ENCODE measurements at regions not wholly inside any gene's neighbourhood (a gene's known extent, or its start where the extent isn't known, plus 50 kb on each side); places are given as distances from the start of the nearest gene placed in this dataset.

GRCh38 chr11:26187639-26188038 is 144.3 kb upstream of the ANO3 start:
- no peak overlapping the region for H3K27ac ChIP-seq (replicated peaks)
- no peak for DNase-seq (ENCODE audit: low read depth in 1 of 2, low spot score in 1 of 2)

DNA sequence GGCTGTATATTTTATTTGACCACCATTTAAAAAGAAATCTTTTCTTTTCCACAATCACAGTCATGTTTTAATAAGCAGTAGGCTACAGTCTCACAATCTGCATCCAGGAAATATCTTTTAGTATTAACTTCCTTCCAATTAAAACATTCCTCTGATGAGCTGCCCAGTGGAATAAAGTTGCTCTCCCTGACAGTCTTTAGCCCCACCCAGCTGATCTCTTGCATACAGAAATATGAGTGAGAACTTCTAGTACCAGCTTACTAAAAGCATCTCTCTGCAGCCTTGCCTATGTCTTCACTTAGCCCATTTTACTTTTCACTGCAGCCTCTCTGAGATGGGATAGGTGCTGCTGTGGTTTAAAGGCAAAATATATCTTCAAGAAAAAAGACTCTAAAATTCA is 143.4 kb upstream of the ANO3 start:
- H3K27ac ChIP-seq (replicated peaks), result no peak overlapping the region
- no peak for DNase-seq (ENCODE audit: low read depth in 1 of 2, low spot score in 1 of 2)
- no peaks in the 10 kb centered on the region for H3K27me3 ChIP-seq (ENCODE audit: insufficient read depth, poor library complexity, severe bottlenecking)
- TF ChIP-seq CTCF (IDR thresholded peaks at IDR 0.05; ENCODE audit: insufficient read depth, low read length) (no peak), GABPA (IDR thresholded peaks at IDR 0.05; ENCODE audit: low read depth) (no peak), SPI1 (IDR thresholded peaks at IDR 0.05; ENCODE audit: borderline replicate concordance, low read depth) (no peak), POLR2AphosphoS5 (IDR thresholded peaks at IDR 0.05; ENCODE audit: low read depth) (no peak)
- TF ChIP-seq, protein P1, sequence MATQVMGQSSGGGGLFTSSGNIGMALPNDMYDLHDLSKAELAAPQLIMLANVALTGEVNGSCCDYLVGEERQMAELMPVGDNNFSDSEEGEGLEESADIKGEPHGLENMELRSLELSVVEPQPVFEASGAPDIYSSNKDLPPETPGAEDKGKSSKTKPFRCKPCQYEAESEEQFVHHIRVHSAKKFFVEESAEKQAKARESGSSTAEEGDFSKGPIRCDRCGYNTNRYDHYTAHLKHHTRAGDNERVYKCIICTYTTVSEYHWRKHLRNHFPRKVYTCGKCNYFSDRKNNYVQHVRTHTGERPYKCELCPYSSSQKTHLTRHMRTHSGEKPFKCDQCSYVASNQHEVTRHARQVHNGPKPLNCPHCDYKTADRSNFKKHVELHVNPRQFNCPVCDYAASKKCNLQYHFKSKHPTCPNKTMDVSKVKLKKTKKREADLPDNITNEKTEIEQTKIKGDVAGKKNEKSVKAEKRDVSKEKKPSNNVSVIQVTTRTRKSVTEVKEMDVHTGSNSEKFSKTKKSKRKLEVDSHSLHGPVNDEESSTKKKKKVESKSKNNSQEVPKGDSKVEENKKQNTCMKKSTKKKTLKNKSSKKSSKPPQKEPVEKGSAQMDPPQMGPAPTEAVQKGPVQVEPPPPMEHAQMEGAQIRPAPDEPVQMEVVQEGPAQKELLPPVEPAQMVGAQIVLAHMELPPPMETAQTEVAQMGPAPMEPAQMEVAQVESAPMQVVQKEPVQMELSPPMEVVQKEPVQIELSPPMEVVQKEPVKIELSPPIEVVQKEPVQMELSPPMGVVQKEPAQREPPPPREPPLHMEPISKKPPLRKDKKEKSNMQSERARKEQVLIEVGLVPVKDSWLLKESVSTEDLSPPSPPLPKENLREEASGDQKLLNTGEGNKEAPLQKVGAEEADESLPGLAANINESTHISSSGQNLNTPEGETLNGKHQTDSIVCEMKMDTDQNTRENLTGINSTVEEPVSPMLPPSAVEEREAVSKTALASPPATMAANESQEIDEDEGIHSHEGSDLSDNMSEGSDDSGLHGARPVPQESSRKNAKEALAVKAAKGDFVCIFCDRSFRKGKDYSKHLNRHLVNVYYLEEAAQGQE (IDR thresholded peaks at IDR 0.05; ENCODE audit: insufficient replicate concordance, low read depth), result no peak
- no peak overlapping the region for H3K4me3 ChIP-seq (replicated peaks; ENCODE audit: insufficient read depth, low read length)

More at GRCh38 chr11:26187639-26188038, 144.3 kb upstream of the ANO3 start:
- H3K27me3 ChIP-seq (ENCODE audit: insufficient read depth, poor library complexity, severe bottlenecking), result no peaks in the 10 kb centered on the region
- H3K4me3 ChIP-seq (replicated peaks; ENCODE audit: insufficient read depth, low read length), result no peak overlapping the region
- TF ChIP-seq GABPA (IDR thresholded peaks at IDR 0.05; ENCODE audit: low read depth) (no peak), CTCF (IDR thresholded peaks at IDR 0.05; ENCODE audit: insufficient read depth, low read length) (no peak), SPI1 (IDR thresholded peaks at IDR 0.05; ENCODE audit: borderline replicate concordance, low read depth) (no peak), POLR2AphosphoS5 (IDR thresholded peaks at IDR 0.05; ENCODE audit: low read depth) (no peak)
- TF ChIP-seq, protein P1 (IDR thresholded peaks at IDR 0.05; ENCODE audit: insufficient replicate concordance, low read depth), result no peak

- no peak for TF ChIP-seq GABPA (IDR thresholded peaks at IDR 0.05; ENCODE audit: low read depth)
- no peak for TF ChIP-seq CTCF (IDR thresholded peaks at IDR 0.05; ENCODE audit: insufficient read depth, low read length)
- no peak for TF ChIP-seq SPI1 (IDR thresholded peaks at IDR 0.05; ENCODE audit: borderline replicate concordance, low read depth)
- TF ChIP-seq, protein P1 (IDR thresholded peaks at IDR 0.05; ENCODE audit: insufficient replicate concordance, low read depth), result no peak
- no peak for TF ChIP-seq POLR2AphosphoS5 (IDR thresholded peaks at IDR 0.05; ENCODE audit: low read depth)
- H3K27me3 ChIP-seq (ENCODE audit: insufficient read depth, poor library complexity, severe bottlenecking), result no peaks in the 10 kb centered on the region
- H3K27ac ChIP-seq (replicated peaks), result no peak overlapping the region
- no peak for DNase-seq (ENCODE audit: low read depth in 1 of 2, low spot score in 1 of 2)
- H3K4me3 ChIP-seq (replicated peaks; ENCODE audit: insufficient read depth, low read length), result no peak overlapping the region
Measured at GRCh38 chr11:26191193-26191592, 140.7 kb upstream of the ANO3 start.
